DOHH2 (cell line): ENCODE measurements at regions not wholly inside any gene's neighbourhood (a gene's known extent, or its start where the extent isn't known, plus 50 kb on each side); places are given as distances from the start of the nearest gene placed in this dataset.

ENCODE experiments used
- EZH2phosphoT487 ChIP-seq: fragments of 200-600 bp; sonication (generic); IDR thresholded peaks from 2 replicates; pipeline ENCODE4 v1.6.1; 2017; ENCODE audit warnings: borderline replicate concordance, mild to moderate bottlenecking, antibody characterized with exemption, low read length, moderate library complexity, mixed read lengths
- TF ChIP-seq, protein P1 (sequence below): fragments of 200-600 bp; sonication (generic); IDR thresholded peaks from one replicate; pipeline ENCODE4 v1.5.1; 2014; ENCODE audit warnings: antibody characterized with exemption, mild to moderate bottlenecking, low read depth, low read length; ENCODE audit not compliant: poor library complexity, severe bottlenecking

DNA sequence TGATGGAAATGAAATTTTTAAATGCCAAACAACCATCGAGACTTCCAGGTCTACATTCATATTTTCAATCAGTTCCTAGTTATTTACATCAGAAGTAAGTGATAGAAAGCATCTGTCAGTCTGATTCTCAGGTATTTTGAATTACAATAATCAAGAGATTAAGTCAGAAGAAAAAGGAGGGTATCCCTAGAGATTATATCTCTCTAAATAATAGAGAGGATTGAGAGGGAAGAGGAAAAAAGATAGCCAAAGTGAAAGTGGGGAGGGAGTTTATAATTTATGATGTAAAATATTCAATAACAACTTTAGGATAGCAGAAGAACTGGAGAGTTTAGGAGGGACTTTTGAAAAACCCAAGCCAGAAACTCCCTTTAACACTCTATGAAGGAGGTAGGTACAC, 400.2 kb downstream of the EFNA5 start:
- TF ChIP-seq, protein P1, sequence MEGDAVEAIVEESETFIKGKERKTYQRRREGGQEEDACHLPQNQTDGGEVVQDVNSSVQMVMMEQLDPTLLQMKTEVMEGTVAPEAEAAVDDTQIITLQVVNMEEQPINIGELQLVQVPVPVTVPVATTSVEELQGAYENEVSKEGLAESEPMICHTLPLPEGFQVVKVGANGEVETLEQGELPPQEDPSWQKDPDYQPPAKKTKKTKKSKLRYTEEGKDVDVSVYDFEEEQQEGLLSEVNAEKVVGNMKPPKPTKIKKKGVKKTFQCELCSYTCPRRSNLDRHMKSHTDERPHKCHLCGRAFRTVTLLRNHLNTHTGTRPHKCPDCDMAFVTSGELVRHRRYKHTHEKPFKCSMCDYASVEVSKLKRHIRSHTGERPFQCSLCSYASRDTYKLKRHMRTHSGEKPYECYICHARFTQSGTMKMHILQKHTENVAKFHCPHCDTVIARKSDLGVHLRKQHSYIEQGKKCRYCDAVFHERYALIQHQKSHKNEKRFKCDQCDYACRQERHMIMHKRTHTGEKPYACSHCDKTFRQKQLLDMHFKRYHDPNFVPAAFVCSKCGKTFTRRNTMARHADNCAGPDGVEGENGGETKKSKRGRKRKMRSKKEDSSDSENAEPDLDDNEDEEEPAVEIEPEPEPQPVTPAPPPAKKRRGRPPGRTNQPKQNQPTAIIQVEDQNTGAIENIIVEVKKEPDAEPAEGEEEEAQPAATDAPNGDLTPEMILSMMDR: no peak
- no peak for TF ChIP-seq EZH2phosphoT487
